SK-N-SH (cell line): ENCODE measurements at regions not wholly inside any gene's neighbourhood (a gene's known extent, or its start where the extent isn't known, plus 50 kb on each side); places are given as distances from the start of the nearest gene placed in this dataset.

Experiments used
- CHD2 ChIP-seq: fragments of 150-350 bp; IDR thresholded peaks from 2 replicates; pipeline ENCODE4 v1.6.1; 2018; ENCODE audit warnings: low read length; ENCODE audit not compliant: partially characterized antibody
- CTCF ChIP-seq: fragments of 200-600 bp; sonication (generic); IDR thresholded peaks from 2 replicates; pipeline ENCODE4 v1.6.1; 2017; ENCODE audit warnings: antibody characterized with exemption, mild to moderate bottlenecking, moderate library complexity
- EP300 ChIP-seq, 2 experiments: IDR thresholded peaks; 2 replicates each; pipeline versions ENCODE4 v1.4.0 to v1.6.1; 2012; ENCODE audit warnings: borderline replicate concordance in 1 of 2, low read depth in 1 of 2, low read length in 1 of 2
- NFIC ChIP-seq: IDR thresholded peaks from 2 replicates; pipeline ENCODE4 v1.4.0; 2012; ENCODE audit warnings: borderline replicate concordance
- POLR2AphosphoS5 ChIP-seq: IDR thresholded peaks from 2 replicates; pipeline ENCODE4 v1.6.1; 2012; ENCODE audit warnings: low read depth, low read length
- RCOR1 ChIP-seq: fragments of 150-350 bp; IDR thresholded peaks from 2 replicates; pipeline ENCODE4 v1.6.1; 2017; ENCODE audit warnings: antibody characterized with exemption, low read length
- RFX5 ChIP-seq: IDR thresholded peaks from 2 replicates; pipeline ENCODE4 v1.6.1; 2012; ENCODE audit warnings: mild to moderate bottlenecking, improper control_type of control experiment, low read length
- TAF1 ChIP-seq: IDR thresholded peaks from 2 replicates; pipeline ENCODE4 v1.6.1; 2012; ENCODE audit warnings: low read depth, mild to moderate bottlenecking, low read length, moderate library complexity, borderline replicate concordance
- TF ChIP-seq, protein P1 (sequence below): IDR thresholded peaks from 2 replicates; pipeline ENCODE4 v1.4.0; 2012; ENCODE audit warnings: low read depth, borderline replicate concordance

- no peak for TF ChIP-seq CHD2
- TF ChIP-seq RFX5, result no peak
- no peak for TF ChIP-seq CTCF
- TF ChIP-seq NFIC, result no peak
- TF ChIP-seq, protein P1, sequence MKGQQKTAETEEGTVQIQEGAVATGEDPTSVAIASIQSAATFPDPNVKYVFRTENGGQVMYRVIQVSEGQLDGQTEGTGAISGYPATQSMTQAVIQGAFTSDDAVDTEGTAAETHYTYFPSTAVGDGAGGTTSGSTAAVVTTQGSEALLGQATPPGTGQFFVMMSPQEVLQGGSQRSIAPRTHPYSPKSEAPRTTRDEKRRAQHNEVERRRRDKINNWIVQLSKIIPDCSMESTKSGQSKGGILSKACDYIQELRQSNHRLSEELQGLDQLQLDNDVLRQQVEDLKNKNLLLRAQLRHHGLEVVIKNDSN, result no peak
- TF ChIP-seq POLR2AphosphoS5, result no peak
- TF ChIP-seq EP300 (IDR thresholded peaks at IDR 0.05; ENCODE audit: borderline replicate concordance in 1 of 2, low read depth in 1 of 2, low read length in 1 of 2), result no peak
- no peak for TF ChIP-seq RCOR1
- no peak for TF ChIP-seq TAF1
Measured at GRCh38 chr18:38010971-38011857, 445.6 kb upstream of the CELF4 start.
